Activated CD8-positive, alpha-beta memory T cell treated with anti-CD3 and anti-CD28 coated beads, Interleukin-2, amount 50 U/mL, for 4 hours (primary cell): ENCODE measurements at regions not wholly inside any gene's neighbourhood (a gene's known extent, or its start where the extent isn't known, plus 50 kb on each side); places are given as distances from the start of the nearest gene placed in this dataset.

Source experiments
- DNase-seq: peaks from one replicate; pipeline ENCODE4 v3.0.0-alpha.2; 2020

- DNase-seq, result no peak
These were observed 274.5 kb upstream of the ID2 start for GRCh38 chr2:8407332-8407731.

GRCh38 chr2:8408560-8409460, 273.0 kb upstream of the ID2 start:
- peak; percentile 41 for DNase-seq

GRCh38 chr2:8409461-8410260, 272.2 kb upstream of the ID2 start:
- DNase-seq, result no peak

- no peak for DNase-seq
These were observed 269.8 kb upstream of the ID2 start for GRCh38 chr2:8412082-8412481.

- DNase-seq, result no peak
These were observed 269.3 kb upstream of the ID2 start for GRCh38 chr2:8412586-8412985.

GRCh38 chr2:8413589-8414135, 268.2 kb upstream of the ID2 start:
- no peak for DNase-seq

- no peak for DNase-seq
These were observed 266.6 kb upstream of the ID2 start for GRCh38 chr2:8414946-8415879.

- no peak for DNase-seq
These were observed 265.8 kb upstream of the ID2 start for GRCh38 chr2:8416001-8416571.

GRCh38 chr2:8416849-8417832, 264.7 kb upstream of the ID2 start:
- no peak for DNase-seq

GRCh38 chr2:8418721-8419120, 263.1 kb upstream of the ID2 start:
- no peak for DNase-seq

GRCh38 chr2:8421658-8422449, 260.0 kb upstream of the ID2 start:
- no peak for DNase-seq

- DNase-seq, result no peak
These were observed 259.4 kb upstream of the ID2 start for GRCh38 chr2:8422450-8422800.

GRCh38 chr2:8424997-8425900, 256.6 kb upstream of the ID2 start:
- DNase-seq, result no peak

- no peak for DNase-seq
These were observed 255.3 kb upstream of the ID2 start for GRCh38 chr2:8426550-8426949.

GRCh38 chr2:8427211-8427610, 254.6 kb upstream of the ID2 start:
- no peak for DNase-seq

GRCh38 chr2:8430628-8431027, 251.2 kb upstream of the ID2 start:
- DNase-seq, result no peak

GRCh38 chr2:8431446-8432125, 250.3 kb upstream of the ID2 start:
- DNase-seq, result no peak

- no peak for DNase-seq
These were observed 249.0 kb upstream of the ID2 start for GRCh38 chr2:8432706-8433336.
